Pancreas (tissue), 10 donors: ENCODE measurements at regions not wholly inside any gene's neighbourhood (a gene's known extent, or its start where the extent isn't known, plus 50 kb on each side); places are given as distances from the start of the nearest gene placed in this dataset.
"Not testable (repeated sequence)": the region's sequence is repeated elsewhere in the genome, so short reads cannot be mapped to it uniquely, and the experiment has no call there.

Experiments used
- ATAC-seq, 4 donors: fragments of 200-7000 bp; cut with Tn5 transposase; one replicate each; pipeline versions ENCODE4 v1.8.0 to v1.9.1; 2020; ENCODE audit warnings: mild to moderate bottlenecking in 4 of 4, moderate library complexity in 4 of 4
- DNase-seq, 6 donors: peaks; one replicate each; pipeline ENCODE4 v3.0.0-alpha.2; 2020
- FAIRE-seq: peaks from 2 replicates; lab custom pipeline; 2012; peaks lifted over from hg19 to GRCh38; lab: Jason Lieb, UNC
- H3K27ac ChIP-seq, 4 donors: fragments of 200-600 bp; sonication (generic); 1 replicate in 3 of 4; 2 replicates in 1 of 4; pipeline versions ENCODE4 v1.5.0 to v1.8.0; 2020
- H3K27me3 ChIP-seq, 4 donors: fragments of 200-600 bp; one replicate each; pipeline ENCODE4 v1.8.0; 2021
- H3K36me3 ChIP-seq, 3 donors: fragments of 200-600 bp; sonication (generic) in 1 of 3; one replicate each; pipeline versions ENCODE4 v1.5.0 to v1.8.0; 2020 to 2021
- H3K4me1 ChIP-seq, 3 donors: fragments of 200-600 bp; one replicate each; pipeline ENCODE4 v1.8.0; 2021
- H3K4me3 ChIP-seq, 4 donors: fragments of 200-600 bp; sonication (generic) in 2 of 4; one replicate each; pipeline versions ENCODE4 v1.5.0 to v1.8.0; 2020 to 2021
- H3K9me3 ChIP-seq, 4 donors: fragments of 200-600 bp; one replicate each; pipeline ENCODE4 v1.8.0; 2021
- CTCF ChIP-seq, 4 donors: fragments of 200-600 bp; sonication (generic) in 3 of 4; IDR thresholded peaks; one replicate each; pipeline versions ENCODE4 v1.5.0 to v1.8.0; 2021; ENCODE audit warnings: antibody characterized with exemption in 4 of 4
- WGBS, 2 donors: extraction: QIAGEN DNeasy Blood & Tissue Kit; methylation state at CpG; one replicate each; pipeline ENCODE4 v1.1.7; 2013; 5-methylcytosine and 5-hydroxymethylcytosine counted together
- intact Hi-C, 3 donors: fragments of 100-400 bp; cut with DNase I; formaldehyde crosslinking; loops; one replicate each; pipeline versions ENCODE4 v1.11.1 to v1.14.2; 2022
- donor health status: healthy with polysubstance abuse.
- donor health status: DM: no; HTN: no; CAD: no; lungs with moderate emphysema.
- donor health status: DM: no; HTN: no; CAD: no.
- donor health status: control.
- donor health status: control.
- donor health status: Bipolar disorder and iron deficiency.
- donor health status: DM: yes; HTN: yes; CAD: no.
- donor health status: DM: no; HTN: no; CAD: no.
- donor health status: DM: no; HTN: no; CAD: no.
- donor health status: DM: yes; HTN: yes; CAD: no.

DNA sequence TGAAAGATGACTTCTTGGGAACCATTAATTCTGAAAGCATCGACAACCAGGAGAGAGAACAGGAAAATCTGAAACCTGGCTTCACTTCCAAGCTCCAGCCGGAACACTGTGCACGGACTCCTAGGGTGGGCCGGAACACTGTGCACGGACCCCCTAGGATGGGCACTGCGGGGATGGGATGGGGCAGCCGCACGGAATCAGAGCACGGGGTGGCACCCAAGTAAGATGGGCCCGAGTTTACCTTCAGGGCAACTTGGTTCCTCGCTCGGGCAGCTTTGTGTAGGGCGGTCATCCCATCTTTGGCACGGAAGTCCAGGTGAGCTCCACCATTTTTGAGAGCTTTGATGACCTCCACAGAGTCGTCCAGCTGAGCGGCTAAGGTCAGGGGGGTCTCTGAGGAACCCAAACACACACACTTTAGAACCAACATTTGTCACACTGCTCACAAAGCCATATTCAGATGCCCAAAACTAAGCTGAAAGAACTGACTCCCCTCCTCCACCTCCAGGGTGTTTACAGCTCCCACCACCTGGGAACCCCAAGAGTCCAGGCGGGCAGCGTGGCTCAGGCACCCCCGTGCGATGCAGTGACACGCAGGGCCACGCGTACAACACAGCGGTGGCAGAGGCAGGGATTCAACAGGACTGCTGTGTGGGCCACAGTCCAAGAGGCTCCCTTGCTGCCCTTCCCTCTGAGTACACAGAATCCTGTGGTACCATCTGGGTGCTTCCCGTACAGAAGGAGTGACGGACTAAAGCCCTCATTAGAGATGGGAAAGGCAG is 157.9 kb downstream of the SHANK2 start:
- Histone ChIP-seq H3K36me3 (peaks cover 0 to 27% (median 0%) of the 10 kb centered on the region in 3 donors), H3K4me1 (no peaks in the 10 kb centered on the region), H3K4me3 (no peak overlapping the region), H3K9me3 (no peaks in the 10 kb centered on the region), H3K27ac (no peak overlapping the region), H3K27me3 (no peaks in the 10 kb centered on the region)
- DNase-seq (no peak), FAIRE-seq (no peak), ATAC-seq (no peak)
- WGBS, 2 donors, result 91 to 93% methylated on average over 26 of the region's 26 CpGs
- intact Hi-C loops, result no loop called here
- no peak for TF ChIP-seq CTCF (IDR thresholded peaks at IDR 0.05)

GRCh38 chr11:71093783-71094182 is 158.6 kb downstream of the SHANK2 start:
- H3K27me3 ChIP-seq, result no peaks in the 10 kb centered on the region
- H3K4me3 ChIP-seq, result no peak overlapping the region
- peaks cover 0 to 32% (median 0%) of the 10 kb centered on the region in 3 donors for H3K36me3 ChIP-seq
- FAIRE-seq (no peak), ATAC-seq (no peak), DNase-seq (no peak)
- TF ChIP-seq CTCF (IDR thresholded peaks at IDR 0.05), result no peak
- intact Hi-C loops, result no loop called here
- H3K9me3 ChIP-seq, result no peaks in the 10 kb centered on the region
- 89 to 91% methylated on average over 14 of the region's 14 CpGs for WGBS, 2 donors
- H3K27ac ChIP-seq, result no peak overlapping the region
- no peaks in the 10 kb centered on the region for H3K4me1 ChIP-seq

DNA sequence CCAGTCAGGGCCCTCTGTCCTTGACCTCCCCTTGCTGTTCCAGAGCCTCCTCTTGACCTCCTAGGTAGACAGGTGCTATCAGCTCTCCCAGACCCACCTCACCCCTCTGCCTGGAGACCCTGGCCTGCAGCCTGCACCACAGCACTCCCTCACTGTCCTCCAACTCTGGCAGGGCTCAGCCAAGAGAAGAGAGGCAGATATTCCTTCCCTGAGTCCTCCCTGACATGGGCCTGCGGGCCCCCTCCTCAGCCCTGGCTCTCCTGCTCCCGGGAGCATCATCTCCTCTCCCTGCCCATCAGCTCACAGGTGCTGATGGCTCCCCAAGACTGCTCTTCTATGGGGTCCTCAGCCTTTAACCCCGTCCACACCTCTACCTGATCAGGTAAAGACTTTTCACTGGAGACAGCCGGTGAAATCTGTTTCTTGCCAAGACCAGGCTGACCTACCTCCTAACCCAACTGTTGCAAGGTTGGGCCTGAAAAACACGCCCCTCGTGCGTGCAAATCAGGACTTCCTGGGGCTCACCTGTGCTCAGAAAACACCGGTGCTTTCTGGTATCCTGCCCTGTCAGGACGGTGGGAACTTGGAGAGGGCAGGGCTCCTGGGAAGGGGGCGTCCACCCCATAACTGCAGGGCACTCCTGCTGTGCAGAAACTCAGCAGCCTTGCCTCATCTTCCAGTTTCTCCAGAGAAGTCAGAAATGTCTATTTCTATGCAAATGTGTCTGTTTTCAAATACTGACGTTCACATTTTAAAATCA is 160.7 kb downstream of the SHANK2 start:
- H3K4me3 ChIP-seq, result no peak overlapping the region
- ATAC-seq (no peak), FAIRE-seq (no peak), DNase-seq (no peak)
- H3K4me1 ChIP-seq, result no peaks in the 10 kb centered on the region
- H3K27ac ChIP-seq, result no peak overlapping the region
- 87 to 90% methylated on average over 11 of the region's 11 CpGs for WGBS, 2 donors
- TF ChIP-seq CTCF (IDR thresholded peaks at IDR 0.05), result no peak
- no peaks in the 10 kb centered on the region for H3K9me3 ChIP-seq
- H3K36me3 ChIP-seq, result peaks cover 0 to 27% (median 0%) of the 10 kb centered on the region in 3 donors
- intact Hi-C loops, result no loop called here
- no peaks in the 10 kb centered on the region for H3K27me3 ChIP-seq

- 87 to 91% methylated on average over 11 of the region's 11 CpGs for WGBS, 2 donors
- Histone ChIP-seq H3K27ac (no peak overlapping the region), H3K4me1 (no peaks in the 10 kb centered on the region), H3K36me3 (peaks cover 0 to 27% (median 0%) of the 10 kb centered on the region in 3 donors), H3K9me3 (no peaks in the 10 kb centered on the region), H3K27me3 (no peaks in the 10 kb centered on the region), H3K4me3 (no peak overlapping the region)
- no peak for DNase-seq
- no peak for ATAC-seq
- intact Hi-C loops, result no loop called here
- FAIRE-seq, result no peak
- no peak for TF ChIP-seq CTCF (IDR thresholded peaks at IDR 0.05)
Observed at GRCh38 chr11:71089571-71089970, 162.8 kb downstream of the SHANK2 start.

- DNase-seq, H3K9me3 ChIP-seq, H3K4me1 ChIP-seq, H3K27me3 ChIP-seq, ATAC-seq, intact Hi-C loops, H3K4me3 ChIP-seq, H3K27ac ChIP-seq, FAIRE-seq: not testable (repeated sequence)
- 85 to 87% methylated on average over 20 of the region's 20 CpGs for WGBS, 2 donors
- H3K36me3 ChIP-seq, result peaks cover 0 to 27% (median 0%) of the 10 kb centered on the region in 3 donors
Observed at GRCh38 chr11:71088314-71089215, 163.8 kb downstream of the SHANK2 start.
